ENCODE measurements at regions not wholly inside any gene's neighbourhood (a gene's known extent, or its start where the extent isn't known, plus 50 kb on each side); places are given as distances from the start of the nearest gene placed in this dataset.
"Not testable (repeated sequence)": the region's sequence is repeated elsewhere in the genome, so short reads cannot be mapped to it uniquely, and the experiment has no call there.

DNA sequence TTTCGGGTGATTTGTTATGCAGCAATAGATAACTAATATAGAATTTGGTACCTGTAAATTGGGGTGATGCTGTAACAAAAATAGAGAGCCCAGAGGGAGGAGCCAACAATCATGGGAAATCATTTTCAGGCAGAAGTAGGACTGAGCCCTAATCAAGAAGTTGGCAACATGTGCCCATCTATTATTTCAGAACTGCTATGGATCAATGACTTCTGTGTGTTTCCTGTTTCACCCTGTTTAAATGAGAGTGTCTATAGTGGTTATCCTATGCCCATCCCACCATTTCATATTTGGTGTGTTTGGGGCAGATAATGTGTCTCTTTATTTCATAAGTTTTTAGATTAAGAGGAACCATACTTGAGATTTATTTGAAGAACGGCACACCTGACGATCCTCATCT is 330.8 kb upstream of the CITED2 start:
- no peak overlapping the region for H3K4me3 ChIP-seq (ENCODE audit: low read length)
- WGBS (ENCODE audit: insufficient coverage, insufficient read length), result no CpG with 5 or more reads among the region's 3 CpGs
- H3K27ac ChIP-seq (ENCODE audit: low read length), result no peak overlapping the region
- DNase-seq (ENCODE audit: low read depth, low spot score), result no peak
- no peaks in the 10 kb centered on the region for H3K36me3 ChIP-seq (ENCODE audit: control insufficient read depth, insufficient read depth, low read length)
- H3K9me3 ChIP-seq (ENCODE audit: control insufficient read depth, insufficient read depth, low read length), result no peaks in the 10 kb centered on the region
- H3K4me1 ChIP-seq (ENCODE audit: control insufficient read depth, insufficient read depth, low read length), result no peaks in the 10 kb centered on the region
- no peaks in the 10 kb centered on the region for H3K27me3 ChIP-seq (ENCODE audit: control insufficient read depth, insufficient read depth, low read length)

DNA sequence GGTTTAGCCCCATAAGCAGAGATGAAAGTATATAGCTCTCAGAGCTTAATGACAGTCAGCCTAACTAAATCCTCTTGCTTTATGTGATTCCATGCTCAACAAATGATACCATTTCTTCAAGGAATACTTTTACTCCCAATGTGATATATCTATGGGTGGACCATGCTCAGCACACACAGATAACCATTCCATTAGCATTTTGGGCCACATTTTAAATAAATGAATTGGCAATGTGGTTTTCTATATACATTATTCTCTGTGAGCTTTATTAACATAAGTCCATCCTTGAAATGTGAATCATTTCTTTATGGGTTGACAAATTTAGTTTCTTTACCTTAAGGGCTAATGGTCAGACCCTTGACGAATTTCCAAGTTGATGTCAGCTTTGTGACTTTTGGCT is 329.3 kb upstream of the CITED2 start:
- Histone ChIP-seq H3K4me3 (ENCODE audit: low read length) (no peak overlapping the region), H3K27me3 (ENCODE audit: control insufficient read depth, insufficient read depth, low read length) (no peaks in the 10 kb centered on the region), H3K36me3 (ENCODE audit: control insufficient read depth, insufficient read depth, low read length) (no peaks in the 10 kb centered on the region), H3K27ac (ENCODE audit: low read length) (no peak overlapping the region), H3K4me1 (ENCODE audit: control insufficient read depth, insufficient read depth, low read length) (no peaks in the 10 kb centered on the region), H3K9me3 (ENCODE audit: control insufficient read depth, insufficient read depth, low read length) (no peaks in the 10 kb centered on the region)
- no CpG with 5 or more reads among the region's 1 CpG for WGBS (ENCODE audit: insufficient coverage, insufficient read length)
- no peak for DNase-seq (ENCODE audit: low read depth, low spot score)

DNA sequence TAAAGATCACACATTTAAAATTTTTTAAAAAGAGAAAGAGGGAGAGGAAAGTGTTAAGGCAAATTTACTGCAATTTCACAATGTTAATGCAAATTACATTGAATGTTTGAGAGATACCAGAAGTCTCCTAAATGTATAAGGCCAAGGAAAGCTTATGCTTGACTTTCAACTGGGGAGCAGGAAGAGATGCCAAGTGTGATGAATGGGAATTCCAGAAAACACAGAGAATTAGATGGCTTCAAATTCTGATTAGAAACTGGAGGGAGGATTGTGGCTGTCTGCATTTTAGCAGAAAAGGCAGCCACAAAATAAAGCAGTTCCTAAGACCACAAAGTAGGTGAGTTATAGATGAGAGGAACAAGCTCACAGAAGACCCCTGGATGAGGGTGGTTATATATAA is 328.3 kb upstream of the CITED2 start:
- no peak overlapping the region for H3K27ac ChIP-seq (ENCODE audit: low read length)
- no peaks in the 10 kb centered on the region for H3K27me3 ChIP-seq (ENCODE audit: control insufficient read depth, insufficient read depth, low read length)
- H3K9me3 ChIP-seq (ENCODE audit: control insufficient read depth, insufficient read depth, low read length), result no peaks in the 10 kb centered on the region
- H3K4me1 ChIP-seq (ENCODE audit: control insufficient read depth, insufficient read depth, low read length), result no peaks in the 10 kb centered on the region
- no peak for DNase-seq (ENCODE audit: low read depth, low spot score)
- H3K4me3 ChIP-seq (ENCODE audit: low read length), result no peak overlapping the region
- no peaks in the 10 kb centered on the region for H3K36me3 ChIP-seq (ENCODE audit: control insufficient read depth, insufficient read depth, low read length)

DNA sequence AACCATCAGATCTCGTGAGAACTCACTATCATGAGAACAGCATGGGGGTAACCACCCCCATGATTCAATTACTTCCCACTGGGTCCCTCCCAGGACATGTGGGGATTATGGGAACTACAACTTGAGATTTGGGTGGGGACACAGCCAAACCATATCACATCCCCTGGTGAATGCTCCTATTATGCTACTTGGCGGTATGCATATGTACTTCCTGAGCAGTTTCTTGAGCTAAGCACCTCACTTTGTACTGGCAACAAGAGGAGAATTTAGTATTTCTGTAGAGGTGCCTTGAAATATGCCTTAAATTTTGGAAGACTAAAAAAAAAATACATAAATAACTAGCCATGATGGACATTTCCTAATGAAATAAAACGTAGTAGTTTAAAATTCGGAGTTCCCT is 327.2 kb upstream of the CITED2 start:
- no peaks in the 10 kb centered on the region for H3K27me3 ChIP-seq (ENCODE audit: control insufficient read depth, insufficient read depth, low read length)

DNA sequence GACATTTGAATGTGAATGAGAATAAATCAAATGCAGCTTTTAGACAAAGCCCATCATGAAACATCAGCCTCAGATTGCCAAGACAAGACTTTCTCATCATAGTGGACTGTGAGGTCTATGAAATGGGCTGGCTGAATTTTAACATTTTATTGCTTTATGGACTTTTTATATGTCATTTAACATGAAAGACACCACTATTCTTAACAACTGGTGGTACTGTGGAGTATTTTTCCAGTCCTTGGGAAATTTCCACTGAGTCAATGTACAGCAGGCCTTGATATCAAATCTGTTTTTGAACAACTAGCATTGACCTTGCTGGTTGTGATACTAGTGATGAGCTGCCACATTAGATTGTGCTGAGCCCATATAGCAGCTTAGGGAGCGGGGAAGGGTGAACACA is 326.6 kb upstream of the CITED2 start:
- Histone ChIP-seq H3K27me3 (ENCODE audit: control insufficient read depth, insufficient read depth, low read length) (no peaks in the 10 kb centered on the region), H3K27ac (ENCODE audit: low read length) (no peak overlapping the region), H3K9me3 (ENCODE audit: control insufficient read depth, insufficient read depth, low read length) (no peaks in the 10 kb centered on the region), H3K4me1 (ENCODE audit: control insufficient read depth, insufficient read depth, low read length) (no peaks in the 10 kb centered on the region), H3K4me3 (ENCODE audit: low read length) (no peak overlapping the region), H3K36me3 (ENCODE audit: control insufficient read depth, insufficient read depth, low read length) (no peaks in the 10 kb centered on the region)
- DNase-seq (ENCODE audit: low read depth, low spot score), result no peak
- no CpG with 5 or more reads among the region's 1 CpG for WGBS (ENCODE audit: insufficient coverage, insufficient read length)

More for the DNA sequence above, 327.2 kb upstream of the CITED2 start:
- no peak overlapping the region for H3K4me3 ChIP-seq (ENCODE audit: low read length)
- no peaks in the 10 kb centered on the region for H3K9me3 ChIP-seq (ENCODE audit: control insufficient read depth, insufficient read depth, low read length)
- no peaks in the 10 kb centered on the region for H3K36me3 ChIP-seq (ENCODE audit: control insufficient read depth, insufficient read depth, low read length)
- no CpG with 5 or more reads among the region's 4 CpGs for WGBS (ENCODE audit: insufficient coverage, insufficient read length)
- H3K4me1 ChIP-seq (ENCODE audit: control insufficient read depth, insufficient read depth, low read length), result no peaks in the 10 kb centered on the region
- DNase-seq (ENCODE audit: low read depth, low spot score), result no peak
- H3K27ac ChIP-seq (ENCODE audit: low read length), result no peak overlapping the region

DNA sequence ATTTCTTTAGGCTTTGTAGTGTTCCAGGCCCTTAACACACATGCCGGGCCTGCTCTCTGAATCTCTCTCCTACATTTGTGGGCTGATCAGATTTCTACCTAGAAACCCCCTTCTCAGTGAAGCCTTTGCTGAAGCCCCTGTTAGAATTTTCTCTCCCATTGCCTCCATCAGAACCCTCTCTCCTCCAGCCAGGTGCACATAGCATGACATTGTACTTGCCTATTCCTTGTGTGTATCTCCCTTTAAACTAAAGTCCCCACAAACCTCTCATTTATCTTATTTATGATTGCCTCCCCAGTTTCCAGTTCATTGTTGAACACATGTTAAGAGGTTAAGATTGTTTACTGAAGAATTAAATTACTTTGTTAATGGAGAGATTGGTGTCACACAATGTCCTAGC is 325.5 kb upstream of the CITED2 start:
- no peak for DNase-seq (ENCODE audit: low read depth, low spot score)
- Histone ChIP-seq H3K4me1 (ENCODE audit: control insufficient read depth, insufficient read depth, low read length) (no peaks in the 10 kb centered on the region), H3K9me3 (ENCODE audit: control insufficient read depth, insufficient read depth, low read length) (no peaks in the 10 kb centered on the region), H3K27ac (ENCODE audit: low read length) (no peak overlapping the region), H3K36me3 (ENCODE audit: control insufficient read depth, insufficient read depth, low read length) (no peaks in the 10 kb centered on the region), H3K27me3 (ENCODE audit: control insufficient read depth, insufficient read depth, low read length) (no peaks in the 10 kb centered on the region), H3K4me3 (ENCODE audit: low read length) (no peak overlapping the region)
- WGBS (ENCODE audit: insufficient coverage, insufficient read length), result no CpG with 5 or more reads among the region's 1 CpG

DNA sequence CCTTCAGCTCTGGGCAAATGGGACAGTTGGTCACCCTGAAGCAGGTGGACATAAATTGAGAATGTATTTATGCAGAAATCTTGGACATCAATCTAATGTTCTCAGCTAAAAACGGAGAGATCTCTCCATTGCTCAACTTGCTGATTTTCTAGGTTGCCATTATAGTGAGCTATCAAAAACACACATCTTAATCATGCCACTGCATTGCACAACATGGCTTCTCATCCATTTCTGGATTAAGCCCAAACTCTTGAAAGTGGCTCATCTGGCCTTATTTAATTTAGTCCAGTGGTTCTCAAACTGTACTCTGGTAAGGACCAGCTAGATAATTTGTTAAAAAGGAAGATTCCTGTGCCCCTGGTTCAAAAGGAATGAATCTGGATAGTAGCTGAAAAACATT is 324.9 kb upstream of the CITED2 start:
- WGBS (ENCODE audit: insufficient coverage, insufficient read length), result no CpG with 5 or more reads among the region's 1 CpG
- H3K4me1 ChIP-seq (ENCODE audit: control insufficient read depth, insufficient read depth, low read length), result no peaks in the 10 kb centered on the region
- no peak for DNase-seq (ENCODE audit: low read depth, low spot score)

DNA sequence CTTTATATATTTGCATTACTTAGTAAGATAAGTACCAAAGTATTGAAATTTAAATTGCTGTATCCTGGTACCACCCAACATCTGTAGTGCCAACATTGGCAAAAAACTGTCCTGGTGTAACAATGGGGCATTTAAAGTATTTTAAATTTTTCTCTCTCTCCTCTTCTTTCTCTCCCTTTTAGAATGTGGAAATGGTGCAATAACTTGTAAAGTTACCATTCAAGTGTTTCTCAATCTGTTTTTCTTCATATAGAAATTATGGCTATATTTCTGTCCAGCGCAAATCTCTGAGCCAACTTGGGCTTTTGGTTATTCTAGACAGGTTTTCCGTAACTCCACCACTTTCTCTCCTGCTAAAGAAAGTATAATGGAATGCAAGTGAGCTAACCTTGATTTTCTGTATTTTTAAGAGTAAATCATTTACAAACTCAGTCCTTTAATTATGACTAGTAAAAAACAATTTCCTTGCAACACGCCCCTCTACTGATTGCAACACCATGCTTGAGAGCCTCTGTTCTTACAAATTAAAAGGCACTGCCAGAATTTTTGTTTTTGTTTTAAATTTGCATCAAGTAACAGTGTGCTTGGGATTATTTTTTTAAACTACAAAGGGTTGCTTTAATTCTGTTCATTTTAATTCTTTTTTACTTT is 324.2 kb upstream of the CITED2 start:
- Histone ChIP-seq H3K27me3 (ENCODE audit: control insufficient read depth, insufficient read depth, low read length) (no peaks in the 10 kb centered on the region), H3K9me3 (ENCODE audit: control insufficient read depth, insufficient read depth, low read length) (no peaks in the 10 kb centered on the region), H3K27ac (ENCODE audit: low read length) (no peak overlapping the region), H3K36me3 (ENCODE audit: control insufficient read depth, insufficient read depth, low read length) (no peaks in the 10 kb centered on the region), H3K4me3 (ENCODE audit: low read length) (no peak overlapping the region), H3K4me1 (ENCODE audit: control insufficient read depth, insufficient read depth, low read length) (no peaks in the 10 kb centered on the region)
- WGBS (ENCODE audit: insufficient coverage, insufficient read length), result no CpG with 5 or more reads among the region's 3 CpGs
- no peak for DNase-seq (ENCODE audit: low read depth, low spot score)

More for the DNA sequence above, 324.9 kb upstream of the CITED2 start:
- H3K27ac ChIP-seq (ENCODE audit: low read length), result no peak overlapping the region
- H3K9me3 ChIP-seq (ENCODE audit: control insufficient read depth, insufficient read depth, low read length), result no peaks in the 10 kb centered on the region
- H3K27me3 ChIP-seq (ENCODE audit: control insufficient read depth, insufficient read depth, low read length), result no peaks in the 10 kb centered on the region
- no peaks in the 10 kb centered on the region for H3K36me3 ChIP-seq (ENCODE audit: control insufficient read depth, insufficient read depth, low read length)
- no peak overlapping the region for H3K4me3 ChIP-seq (ENCODE audit: low read length)

DNA sequence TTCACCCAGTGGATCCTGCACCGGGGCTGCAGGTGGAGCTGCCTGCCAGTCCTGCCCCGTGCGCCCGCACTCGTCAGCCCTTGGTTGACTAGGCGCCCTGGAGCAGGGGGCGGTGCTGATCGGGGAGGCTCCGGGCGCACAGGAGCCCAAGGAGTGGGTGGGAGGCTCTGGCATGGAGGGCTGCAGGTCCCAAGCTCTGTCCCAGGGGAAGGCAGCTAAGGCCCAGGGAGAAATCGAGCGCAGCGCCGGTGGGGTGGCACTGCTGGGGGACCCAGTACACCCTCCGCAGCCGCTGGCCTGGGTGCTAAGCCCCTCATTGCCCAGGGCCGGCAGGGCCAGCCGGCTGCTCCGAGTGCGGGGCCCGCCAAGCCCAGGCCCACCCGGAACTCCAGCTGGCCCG is 323.4 kb upstream of the CITED2 start:
- H3K27me3 ChIP-seq (ENCODE audit: control insufficient read depth, insufficient read depth, low read length); H3K27ac ChIP-seq (ENCODE audit: low read length); H3K4me1 ChIP-seq (ENCODE audit: control insufficient read depth, insufficient read depth, low read length); H3K9me3 ChIP-seq (ENCODE audit: control insufficient read depth, insufficient read depth, low read length); H3K36me3 ChIP-seq (ENCODE audit: control insufficient read depth, insufficient read depth, low read length); DNase-seq (ENCODE audit: low read depth, low spot score); H3K4me3 ChIP-seq (ENCODE audit: low read length): not testable (repeated sequence)
- WGBS (ENCODE audit: insufficient coverage, insufficient read length), result no CpG with 5 or more reads among the region's 23 CpGs

DNA sequence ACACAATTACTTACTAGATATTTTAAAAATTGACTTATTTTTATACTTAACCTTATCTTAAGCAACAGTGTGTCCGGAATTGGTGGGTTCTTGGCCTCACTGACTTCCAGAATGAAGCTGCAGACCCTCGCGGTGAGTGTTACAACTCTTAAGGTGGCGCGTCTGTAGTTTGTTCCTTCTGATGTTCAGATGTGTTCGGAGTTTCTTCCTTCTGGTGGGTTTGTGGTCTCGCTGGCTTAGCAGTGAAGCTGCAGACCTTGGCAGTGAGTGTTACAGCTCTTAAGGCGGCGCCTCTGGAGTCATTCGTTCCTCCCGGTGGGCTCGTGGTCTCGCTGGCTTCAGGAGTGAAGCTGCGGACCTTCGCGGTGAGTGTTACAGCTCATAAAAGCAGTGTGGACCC is 322.5 kb upstream of the CITED2 start:
- H3K4me1 ChIP-seq (ENCODE audit: control insufficient read depth, insufficient read depth, low read length); H3K36me3 ChIP-seq (ENCODE audit: control insufficient read depth, insufficient read depth, low read length); H3K27ac ChIP-seq (ENCODE audit: low read length); H3K4me3 ChIP-seq (ENCODE audit: low read length); H3K9me3 ChIP-seq (ENCODE audit: control insufficient read depth, insufficient read depth, low read length); DNase-seq (ENCODE audit: low read depth, low spot score); H3K27me3 ChIP-seq (ENCODE audit: control insufficient read depth, insufficient read depth, low read length): not testable (repeated sequence)
- no CpG with 5 or more reads among the region's 16 CpGs for WGBS (ENCODE audit: insufficient coverage, insufficient read length)

DNA sequence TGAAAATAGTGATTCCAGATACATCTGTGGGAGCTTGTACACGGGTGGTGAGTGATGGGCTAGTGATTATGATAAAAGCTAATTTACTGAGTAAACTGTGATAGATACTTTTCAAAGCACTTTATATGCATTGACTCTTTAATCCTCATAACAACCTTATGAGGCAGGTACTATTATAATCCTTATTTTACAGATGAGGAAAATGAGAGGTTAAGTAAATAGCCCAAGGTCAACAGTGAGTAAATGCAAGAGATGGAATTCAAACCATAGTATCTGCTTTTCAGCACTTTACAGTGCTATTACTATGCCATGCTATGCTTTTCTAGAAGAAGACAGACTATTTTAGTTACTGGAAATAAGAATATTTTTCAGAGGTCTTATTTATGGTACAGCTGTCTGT is 320.9 kb upstream of the CITED2 start:
- Histone ChIP-seq H3K4me1 (ENCODE audit: control insufficient read depth, insufficient read depth, low read length) (no peaks in the 10 kb centered on the region), H3K36me3 (ENCODE audit: control insufficient read depth, insufficient read depth, low read length) (no peaks in the 10 kb centered on the region), H3K27me3 (ENCODE audit: control insufficient read depth, insufficient read depth, low read length) (no peaks in the 10 kb centered on the region), H3K4me3 (ENCODE audit: low read length) (no peak overlapping the region), H3K27ac (ENCODE audit: low read length) (no peak overlapping the region), H3K9me3 (ENCODE audit: control insufficient read depth, insufficient read depth, low read length) (no peaks in the 10 kb centered on the region)
- no peak for DNase-seq (ENCODE audit: low read depth, low spot score)
- WGBS (ENCODE audit: insufficient coverage, insufficient read length), result no CpG with 5 or more reads among the region's 1 CpG

Measured in iPS DF 6.9 (cell line).